ENCODE measurements at regions not wholly inside any gene's neighbourhood (a gene's known extent, or its start where the extent isn't known, plus 50 kb on each side); places are given as distances from the start of the nearest gene placed in this dataset.
"Not testable (repeated sequence)": the region's sequence is repeated elsewhere in the genome, so short reads cannot be mapped to it uniquely, and the experiment has no call there.

DNA sequence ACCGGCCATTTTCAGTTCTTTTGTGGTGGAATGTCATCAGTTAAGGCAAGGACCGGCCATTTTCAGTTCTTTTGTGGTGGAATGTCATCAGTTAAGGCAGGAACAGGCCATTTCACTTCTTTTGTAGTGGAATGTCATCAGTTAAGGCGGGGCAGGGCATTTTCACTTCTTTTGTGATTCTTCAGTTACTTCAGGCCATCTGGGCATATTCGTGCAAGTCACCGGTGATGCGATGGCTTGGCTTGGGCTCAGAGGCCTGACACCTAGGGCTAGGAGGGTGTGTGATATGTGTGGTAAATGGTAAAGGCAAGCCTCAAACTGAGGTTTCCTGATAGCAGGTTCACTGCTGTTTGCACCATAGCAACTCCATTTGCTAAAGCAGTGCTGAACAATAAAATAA is 293.2 kb upstream of the SEMA6A start:
- TF ChIP-seq POLR2AphosphoS5, TAF1, POLR2A, POU2F2 (IDR thresholded peaks at IDR 0.05; ENCODE audit: low read depth, low read length): not testable (repeated sequence)
